H1 (cell line): ENCODE measurements at regions not wholly inside any gene's neighbourhood (a gene's known extent, or its start where the extent isn't known, plus 50 kb on each side); places are given as distances from the start of the nearest gene placed in this dataset.

Source experiments
- BCL11A ChIP-seq, 2 experiments: IDR thresholded peaks; one replicate each; pipeline ENCODE4 v1.6.1; 2011; ENCODE audit warnings: low read depth in 2 of 2, low read length in 2 of 2, mild to moderate bottlenecking in 2 of 2
- CTCF ChIP-seq, 3 experiments: IDR thresholded peaks; 1 replicate in 2 of 3; 2 replicates in 1 of 3; pipeline versions ENCODE4 v1.5.1 to v1.6.1; 2011; ENCODE audit warnings: low read length in 3 of 3, mild to moderate bottlenecking in 3 of 3, inconsistent platforms in 2 of 3, low read depth in 1 of 3, moderate library complexity in 1 of 3; ENCODE audit not compliant: insufficient read depth in 1 of 3; ENCODE audit errors: control extremely low read depth in 1 of 3
- EZH2 ChIP-seq: fragments of 200-600 bp; sonication (generic); IDR thresholded peaks from 2 replicates; pipeline ENCODE4 v1.7.1; 2012; ENCODE audit warnings: low read depth, mild to moderate bottlenecking, moderate library complexity, low read length, inconsistent platforms; ENCODE audit not compliant: severe bottlenecking
- FOSL1 ChIP-seq: IDR thresholded peaks from 2 replicates; pipeline ENCODE4 v1.6.1; 2011; ENCODE audit warnings: mild to moderate bottlenecking, low read depth, low read length, moderate library complexity; ENCODE audit not compliant: insufficient read depth
- GTF2F1 ChIP-seq: IDR thresholded peaks from 2 replicates; pipeline ENCODE4 v1.6.1; 2012; ENCODE audit warnings: low read depth, low read length, improper control_type of control experiment, borderline replicate concordance
- HDAC2 ChIP-seq, 2 experiments: fragments of 300-600 bp in 1 of 2; sonication (generic) in 1 of 2; IDR thresholded peaks; 2 replicates each; pipeline ENCODE4 v1.6.1; 2011 to 2012; ENCODE audit warnings: low read depth in 2 of 2, low read length in 2 of 2, mild to moderate bottlenecking in 2 of 2, moderate library complexity in 2 of 2, borderline replicate concordance in 1 of 2, inconsistent platforms in 1 of 2
- KDM1A ChIP-seq: fragments of 200-600, 300-600 bp; sonication (generic); IDR thresholded peaks from 2 replicates; pipeline ENCODE4 v1.7.1; 2016; ENCODE audit warnings: mild to moderate bottlenecking, low read length, borderline replicate concordance
- POLR2A ChIP-seq, 2 experiments: IDR thresholded peaks; 1 replicate in 1 of 2; 2 replicates in 1 of 2; pipeline ENCODE4 v1.6.1; 2011; ENCODE audit warnings: low read depth in 2 of 2, low read length in 2 of 2, mild to moderate bottlenecking in 2 of 2; ENCODE audit errors: control extremely low read depth in 1 of 2
- POLR2AphosphoS5 ChIP-seq: IDR thresholded peaks from 2 replicates; pipeline ENCODE4 v1.6.1; 2011; ENCODE audit warnings: low read depth, low read length
- RFX5 ChIP-seq: IDR thresholded peaks from 2 replicates; pipeline ENCODE4 v1.6.1; 2011; ENCODE audit warnings: low read depth, low read length, improper control_type of control experiment, borderline replicate concordance
- SAP30 ChIP-seq: fragments of 300-600 bp; sonication (generic); IDR thresholded peaks from 2 replicates; pipeline ENCODE4 v1.7.1; 2012; ENCODE audit warnings: low read length, moderate library complexity, mild to moderate bottlenecking, inconsistent platforms; ENCODE audit not compliant: insufficient read depth, insufficient replicate concordance
- SIN3A ChIP-seq, 2 experiments: IDR thresholded peaks in 1 of 2; conservative IDR thresholded peaks in 1 of 2; 2 replicates each; pipeline ENCODE4 v1.6.1; 2011 to 2012; ENCODE audit warnings: low read length in 2 of 2, improper control_type of control experiment in 1 of 2, low read depth in 1 of 2, mild to moderate bottlenecking in 1 of 2
- USF2 ChIP-seq: IDR thresholded peaks from 2 replicates; pipeline ENCODE4 v1.6.1; 2011; ENCODE audit warnings: low read length, improper control_type of control experiment
- ZNF274 ChIP-seq: IDR thresholded peaks from 2 replicates; pipeline ENCODE4 v1.7.0; 2012; ENCODE audit warnings: low read length, borderline replicate concordance; ENCODE audit errors: extremely low read depth

GRCh38 chr2:51628917-51629316 is 597.0 kb upstream of the NRXN1 start:
- no peak for TF ChIP-seq SIN3A (conservative IDR thresholded peaks at IDR 0.05 in 1 of 2, IDR thresholded peaks at IDR 0.05 in 1 of 2; ENCODE audit: low read depth in 1 of 2, low read length in 2 of 2)
- TF ChIP-seq CTCF (IDR thresholded peaks at IDR 0.05; ENCODE audit: control extremely low read depth in 1 of 3, insufficient read depth in 1 of 3, low read depth in 1 of 3, low read length in 3 of 3) = no peak
- TF ChIP-seq RFX5 = no peak
- TF ChIP-seq GTF2F1 = no peak
- TF ChIP-seq POLR2AphosphoS5 = no peak
- TF ChIP-seq USF2 = no peak
- TF ChIP-seq SAP30 = no peak
- no peak for TF ChIP-seq FOSL1
- no peak for TF ChIP-seq ZNF274
- no peak for TF ChIP-seq POLR2A (IDR thresholded peaks at IDR 0.05; ENCODE audit: control extremely low read depth in 1 of 2, low read depth in 2 of 2, low read length in 2 of 2)
- TF ChIP-seq EZH2 = no peak
- TF ChIP-seq BCL11A (IDR thresholded peaks at IDR 0.05; ENCODE audit: low read depth in 2 of 2, low read length in 2 of 2) = no peak
- no peak for TF ChIP-seq KDM1A
- TF ChIP-seq HDAC2 (IDR thresholded peaks at IDR 0.05; ENCODE audit: borderline replicate concordance in 1 of 2, low read depth in 2 of 2, low read length in 2 of 2) = no peak
